ENCODE measurements at regions not wholly inside any gene's neighbourhood (a gene's known extent, or its start where the extent isn't known, plus 50 kb on each side); places are given as distances from the start of the nearest gene placed in this dataset.

GRCh38 chr4:182973941-182974340 is 56.8 kb upstream of the DCTD start:
- Histone ChIP-seq H3K27me3 (ENCODE audit: control insufficient read depth in 1 of 2, insufficient read depth in 2 of 2, low read length in 2 of 2) (peaks cover 8 to 13% of the 10 kb centered on the region in 2 experiments), H3K4me1 (ENCODE audit: insufficient read depth, low read length) (no peaks in the 10 kb centered on the region), H3K36me3 (ENCODE audit: insufficient read depth, low read length) (no peaks in the 10 kb centered on the region), H3K9me3 (ENCODE audit: control insufficient read depth in 1 of 2, insufficient read depth in 1 of 2, low read length in 2 of 2) (peaks cover 0 to 12% of the 10 kb centered on the region in 2 experiments), H3K27ac (ENCODE audit: low read depth in 1 of 2, low read length in 2 of 2) (no peak overlapping the region), H3K4me3 (ENCODE audit: low read length) (no peak overlapping the region)
- ATAC-seq (ENCODE audit: poor library complexity) = no peak
- Mint-ChIP-seq H3K36me3 (ENCODE audit: low read depth) (no peaks in the 10 kb centered on the region), H3K9me3 (no peaks in the 10 kb centered on the region), H3K4me3 (no peak overlapping the region), H3K27me3 (peaks cover 39% of the 10 kb centered on the region), H3K27ac (no peak overlapping the region), H3K4me1 (ENCODE audit: low read depth) (no peaks in the 10 kb centered on the region)
- no peak for TF ChIP-seq CTCF (IDR thresholded peaks at IDR 0.05)
- intact Hi-C loops (cut with DNase I, micrococcal nuclease) = no loop called here
- POLR2A ChIA-PET = no interaction called here
- CTCF ChIA-PET = no interaction called here
- no peak for DNase-seq

GRCh38 chr4:182973511-182973911 is 56.3 kb upstream of the DCTD start:
- Histone ChIP-seq H3K9me3 (ENCODE audit: control insufficient read depth in 1 of 2, insufficient read depth in 1 of 2, low read length in 2 of 2) (peaks cover 0 to 12% of the 10 kb centered on the region in 2 experiments), H3K4me3 (ENCODE audit: low read length) (no peak overlapping the region), H3K4me1 (ENCODE audit: insufficient read depth, low read length) (no peaks in the 10 kb centered on the region), H3K27ac (ENCODE audit: low read depth in 1 of 2, low read length in 2 of 2) (no peak overlapping the region), H3K27me3 (ENCODE audit: control insufficient read depth in 1 of 2, insufficient read depth in 2 of 2, low read length in 2 of 2) (peaks cover 10 to 13% of the 10 kb centered on the region in 2 experiments), H3K36me3 (ENCODE audit: insufficient read depth, low read length) (no peaks in the 10 kb centered on the region)
- Mint-ChIP-seq H3K4me3 (no peak overlapping the region), H3K27me3 (peaks cover 37% of the 10 kb centered on the region), H3K36me3 (ENCODE audit: low read depth) (no peaks in the 10 kb centered on the region), H3K27ac (no peak overlapping the region), H3K9me3 (no peaks in the 10 kb centered on the region), H3K4me1 (ENCODE audit: low read depth) (no peaks in the 10 kb centered on the region)
- ATAC-seq (ENCODE audit: poor library complexity) (no peak), DNase-seq (no peak)
- intact Hi-C loops (cut with DNase I, micrococcal nuclease) = no loop called here
- TF ChIP-seq CTCF (IDR thresholded peaks at IDR 0.05) = no peak
- ChIA-PET CTCF (no interaction called here), POLR2A (no interaction called here)

- Mint-ChIP-seq H3K4me3 (no peak overlapping the region), H3K36me3 (ENCODE audit: low read depth) (no peaks in the 10 kb centered on the region), H3K27me3 (peaks cover 41% of the 10 kb centered on the region), H3K4me1 (ENCODE audit: low read depth) (no peaks in the 10 kb centered on the region), H3K27ac (no peak overlapping the region), H3K9me3 (peaks cover 5% of the 10 kb centered on the region)
- POLR2A ChIA-PET = no interaction called here
- ATAC-seq (ENCODE audit: poor library complexity) (no peak), DNase-seq (no peak)
- Histone ChIP-seq H3K9me3 (ENCODE audit: control insufficient read depth in 1 of 2, insufficient read depth in 1 of 2, low read length in 2 of 2) (no peaks in the 10 kb centered on the region), H3K4me3 (ENCODE audit: low read length) (no peak overlapping the region), H3K4me1 (ENCODE audit: insufficient read depth, low read length) (no peaks in the 10 kb centered on the region), H3K27ac (ENCODE audit: low read depth in 1 of 2, low read length in 2 of 2) (no peak overlapping the region), H3K27me3 (ENCODE audit: control insufficient read depth in 1 of 2, insufficient read depth in 2 of 2, low read length in 2 of 2) (peaks cover 10 to 13% of the 10 kb centered on the region in 2 experiments), H3K36me3 (ENCODE audit: insufficient read depth, low read length) (no peaks in the 10 kb centered on the region)
- TF ChIP-seq CTCF (IDR thresholded peaks at IDR 0.05) = no peak
- intact Hi-C loops (cut with DNase I, micrococcal nuclease) = no loop called here
- CTCF ChIA-PET = no interaction called here
Measured at GRCh38 chr4:182971702-182972101, 54.5 kb upstream of the DCTD start.
